ENCODE measurements at regions not wholly inside any gene's neighbourhood (a gene's known extent, or its start where the extent isn't known, plus 50 kb on each side); places are given as distances from the start of the nearest gene placed in this dataset.

DNA sequence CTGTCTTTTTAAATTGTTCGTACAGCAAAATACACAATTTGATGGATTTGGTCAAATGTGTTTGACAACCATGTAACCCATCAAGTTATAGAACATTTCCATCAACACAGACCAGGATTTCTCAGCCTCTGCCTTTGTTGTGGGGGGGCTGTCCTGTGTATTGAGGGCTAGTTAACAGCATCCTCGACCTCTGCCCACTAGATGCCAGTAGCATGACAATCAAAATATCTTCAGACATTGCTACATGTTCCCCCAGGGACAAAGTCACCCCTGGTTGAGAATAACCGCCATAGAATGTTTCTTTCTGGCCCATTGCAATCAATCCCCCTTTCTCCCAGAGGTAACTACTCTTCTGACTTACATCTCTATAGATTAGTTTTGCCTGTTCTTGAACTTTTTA, 310.1 kb upstream of the RGMA start:
- TF ChIP-seq, protein P1, sequence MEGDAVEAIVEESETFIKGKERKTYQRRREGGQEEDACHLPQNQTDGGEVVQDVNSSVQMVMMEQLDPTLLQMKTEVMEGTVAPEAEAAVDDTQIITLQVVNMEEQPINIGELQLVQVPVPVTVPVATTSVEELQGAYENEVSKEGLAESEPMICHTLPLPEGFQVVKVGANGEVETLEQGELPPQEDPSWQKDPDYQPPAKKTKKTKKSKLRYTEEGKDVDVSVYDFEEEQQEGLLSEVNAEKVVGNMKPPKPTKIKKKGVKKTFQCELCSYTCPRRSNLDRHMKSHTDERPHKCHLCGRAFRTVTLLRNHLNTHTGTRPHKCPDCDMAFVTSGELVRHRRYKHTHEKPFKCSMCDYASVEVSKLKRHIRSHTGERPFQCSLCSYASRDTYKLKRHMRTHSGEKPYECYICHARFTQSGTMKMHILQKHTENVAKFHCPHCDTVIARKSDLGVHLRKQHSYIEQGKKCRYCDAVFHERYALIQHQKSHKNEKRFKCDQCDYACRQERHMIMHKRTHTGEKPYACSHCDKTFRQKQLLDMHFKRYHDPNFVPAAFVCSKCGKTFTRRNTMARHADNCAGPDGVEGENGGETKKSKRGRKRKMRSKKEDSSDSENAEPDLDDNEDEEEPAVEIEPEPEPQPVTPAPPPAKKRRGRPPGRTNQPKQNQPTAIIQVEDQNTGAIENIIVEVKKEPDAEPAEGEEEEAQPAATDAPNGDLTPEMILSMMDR (IDR thresholded peaks at IDR 0.05; ENCODE audit: control extremely low read depth in 1 of 3, insufficient read depth in 1 of 3, low read depth in 1 of 3, low read length in 3 of 3): no peak
- no peak for TF ChIP-seq POLR2AphosphoS5 (IDR thresholded peaks at IDR 0.05; ENCODE audit: low read depth, low read length)
- TF ChIP-seq RFX5 (IDR thresholded peaks at IDR 0.05; ENCODE audit: borderline replicate concordance, low read depth, low read length): no peak
- no peak for TF ChIP-seq BRCA1 (IDR thresholded peaks at IDR 0.05; ENCODE audit: low read depth, low read length)
- no peak for TF ChIP-seq TEAD4 (IDR thresholded peaks at IDR 0.05; ENCODE audit: low read depth, low read length)
- no peak for TF ChIP-seq POLR2A (IDR thresholded peaks at IDR 0.05; ENCODE audit: control extremely low read depth in 1 of 2, low read depth in 2 of 2, low read length in 2 of 2)

All from H1 (cell line).